Liver (tissue), 8 donors: ENCODE measurements at regions not wholly inside any gene's neighbourhood (a gene's known extent, or its start where the extent isn't known, plus 50 kb on each side); places are given as distances from the start of the nearest gene placed in this dataset.

Source experiments
- DNase-seq: peaks from one replicate; pipeline ENCODE4 v3.0.0-alpha.2; 2017; ENCODE audit warnings: low spot score
- H3K27ac ChIP-seq, 2 donors: one replicate each; pipeline ENCODE4 v1.7.0; 2013; ENCODE audit warnings: inconsistent platforms in 2 of 2, low read length in 2 of 2, control low read depth in 1 of 2, low read depth in 1 of 2, mild to moderate bottlenecking in 1 of 2
- H3K27me3 ChIP-seq, 4 donors: one replicate each; pipeline versions ENCODE4 v1.6.1 to v1.7.0; 2013; ENCODE audit warnings: low read length in 3 of 4, inconsistent platforms in 1 of 4, mild to moderate bottlenecking in 1 of 4, moderate library complexity in 1 of 4; ENCODE audit not compliant: control insufficient read depth in 4 of 4, insufficient read depth in 4 of 4
- H3K36me3 ChIP-seq, 4 donors: one replicate each; pipeline versions ENCODE4 v1.6.1 to v1.7.0; 2013; ENCODE audit warnings: low read length in 3 of 4, mild to moderate bottlenecking in 3 of 4, low read depth in 1 of 4, moderate library complexity in 1 of 4; ENCODE audit not compliant: control insufficient read depth in 4 of 4, insufficient read depth in 3 of 4
- H3K4me1 ChIP-seq, 4 donors: one replicate each; pipeline versions ENCODE4 v1.6.1 to v1.7.0; 2013; ENCODE audit warnings: low read length in 3 of 4, mild to moderate bottlenecking in 3 of 4, moderate library complexity in 1 of 4; ENCODE audit not compliant: control insufficient read depth in 4 of 4, insufficient read depth in 4 of 4
- H3K4me3 ChIP-seq, 3 donors: one replicate each; pipeline versions ENCODE4 v1.6.1 to v1.7.0; 2013; ENCODE audit warnings: low read length in 3 of 3, control low read depth in 1 of 3, low read depth in 1 of 3, mild to moderate bottlenecking in 1 of 3
- H3K9ac ChIP-seq, 2 donors: one replicate each; pipeline ENCODE4 v1.7.0; 2013; ENCODE audit warnings: low read length in 2 of 2, mild to moderate bottlenecking in 2 of 2, moderate library complexity in 2 of 2, control low read depth in 1 of 2, low read depth in 1 of 2
- H3K9me3 ChIP-seq, 4 donors: one replicate each; pipeline versions ENCODE4 v1.6.1 to v1.7.0; 2013; ENCODE audit warnings: low read length in 3 of 4; ENCODE audit not compliant: control insufficient read depth in 4 of 4
- ATF3 ChIP-seq: IDR thresholded peaks from 2 replicates; pipeline ENCODE4 v1.6.1; 2016; ENCODE audit warnings: antibody characterized with exemption
- FOXA1 ChIP-seq: IDR thresholded peaks from 2 replicates; pipeline ENCODE4 v1.6.1; 2016; ENCODE audit warnings: antibody characterized with exemption
- FOXA2 ChIP-seq: IDR thresholded peaks from 2 replicates; pipeline ENCODE4 v1.6.1; 2016; ENCODE audit warnings: antibody characterized with exemption
- JUND ChIP-seq, 2 donors: IDR thresholded peaks; 2 replicates each; pipeline ENCODE4 v1.6.1; 2016; ENCODE audit warnings: antibody characterized with exemption in 2 of 2
- NR2F2 ChIP-seq: IDR thresholded peaks from 2 replicates; pipeline ENCODE4 v1.6.1; 2016; ENCODE audit warnings: antibody characterized with exemption
- RAD21 ChIP-seq, 2 donors: IDR thresholded peaks; 2 replicates each; pipeline ENCODE4 v1.6.1; 2016; ENCODE audit warnings: antibody characterized with exemption in 2 of 2, mild to moderate bottlenecking in 2 of 2
- RXRA ChIP-seq, 2 donors: IDR thresholded peaks; 2 replicates each; pipeline ENCODE4 v1.6.1; 2017 to 2018; ENCODE audit warnings: antibody characterized with exemption in 2 of 2, mild to moderate bottlenecking in 1 of 2
- SP1 ChIP-seq: IDR thresholded peaks from 2 replicates; pipeline ENCODE4 v1.6.1; 2018; ENCODE audit warnings: antibody characterized with exemption, mild to moderate bottlenecking
- TAF1 ChIP-seq: conservative IDR thresholded peaks from 2 replicates; pipeline ENCODE4 v1.6.1; 2016; ENCODE audit warnings: antibody characterized with exemption, mild to moderate bottlenecking
- YY1 ChIP-seq: IDR thresholded peaks from 2 replicates; pipeline ENCODE4 v1.6.1; 2016; ENCODE audit warnings: antibody characterized with exemption, mild to moderate bottlenecking
- ZBTB33 ChIP-seq: IDR thresholded peaks from 2 replicates; pipeline ENCODE4 v1.6.1; 2016; ENCODE audit warnings: antibody characterized with exemption
- WGBS: extraction: QIAGEN DNeasy Blood & Tissue Kit; methylation state at CpG from one replicate; pipeline ENCODE4 v1.1.7; 2013; 5-methylcytosine and 5-hydroxymethylcytosine counted together
- TF ChIP-seq, protein P1 (sequence below): fragments of 150-350 bp; IDR thresholded peaks from 2 replicates; pipeline ENCODE4 v1.5.1; 2017; ENCODE audit warnings: improper control_type of control experiment, low read depth, low read length; ENCODE audit not compliant: missing input control
- TF ChIP-seq, protein P2 (sequence below): IDR thresholded peaks from 2 replicates; pipeline ENCODE4 v1.6.1; 2016; ENCODE audit warnings: antibody characterized with exemption
- donor health status: healthy.
- donor health status: healthy.
- donor health status: healthy.
- donor health status: healthy.
- donor health status: healthy.

GRCh38 chr14:37985826-37986470 is 221.8 kb upstream of the SSTR1 start:
- Histone ChIP-seq H3K9me3 (peaks cover 0 to 3% (median under 1%) of the 10 kb centered on the region in 4 donors), H3K27ac (no peak overlapping the region), H3K36me3 (no peaks in the 10 kb centered on the region), H3K27me3 (no peaks in the 10 kb centered on the region), H3K9ac (no peak overlapping the region), H3K4me3 (no peak overlapping the region), H3K4me1 (no peaks in the 10 kb centered on the region)
- no peak for DNase-seq
- TF ChIP-seq NR2F2 = no peak
- TF ChIP-seq YY1 = no peak
- TF ChIP-seq, protein P1, sequence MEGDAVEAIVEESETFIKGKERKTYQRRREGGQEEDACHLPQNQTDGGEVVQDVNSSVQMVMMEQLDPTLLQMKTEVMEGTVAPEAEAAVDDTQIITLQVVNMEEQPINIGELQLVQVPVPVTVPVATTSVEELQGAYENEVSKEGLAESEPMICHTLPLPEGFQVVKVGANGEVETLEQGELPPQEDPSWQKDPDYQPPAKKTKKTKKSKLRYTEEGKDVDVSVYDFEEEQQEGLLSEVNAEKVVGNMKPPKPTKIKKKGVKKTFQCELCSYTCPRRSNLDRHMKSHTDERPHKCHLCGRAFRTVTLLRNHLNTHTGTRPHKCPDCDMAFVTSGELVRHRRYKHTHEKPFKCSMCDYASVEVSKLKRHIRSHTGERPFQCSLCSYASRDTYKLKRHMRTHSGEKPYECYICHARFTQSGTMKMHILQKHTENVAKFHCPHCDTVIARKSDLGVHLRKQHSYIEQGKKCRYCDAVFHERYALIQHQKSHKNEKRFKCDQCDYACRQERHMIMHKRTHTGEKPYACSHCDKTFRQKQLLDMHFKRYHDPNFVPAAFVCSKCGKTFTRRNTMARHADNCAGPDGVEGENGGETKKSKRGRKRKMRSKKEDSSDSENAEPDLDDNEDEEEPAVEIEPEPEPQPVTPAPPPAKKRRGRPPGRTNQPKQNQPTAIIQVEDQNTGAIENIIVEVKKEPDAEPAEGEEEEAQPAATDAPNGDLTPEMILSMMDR = peak; percentile 80
- no peak for TF ChIP-seq ATF3
- peak; percentile 76 to 81 for TF ChIP-seq RAD21 (IDR thresholded peaks at IDR 0.05)
- no peak for TF ChIP-seq SP1
- TF ChIP-seq ZBTB33 = no peak
- TF ChIP-seq, protein P2, sequence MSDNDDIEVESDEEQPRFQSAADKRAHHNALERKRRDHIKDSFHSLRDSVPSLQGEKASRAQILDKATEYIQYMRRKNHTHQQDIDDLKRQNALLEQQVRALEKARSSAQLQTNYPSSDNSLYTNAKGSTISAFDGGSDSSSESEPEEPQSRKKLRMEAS = no peak
- TF ChIP-seq FOXA1 = no peak
- WGBS = 58% methylated on average over 2 of the region's 2 CpGs

DNA sequence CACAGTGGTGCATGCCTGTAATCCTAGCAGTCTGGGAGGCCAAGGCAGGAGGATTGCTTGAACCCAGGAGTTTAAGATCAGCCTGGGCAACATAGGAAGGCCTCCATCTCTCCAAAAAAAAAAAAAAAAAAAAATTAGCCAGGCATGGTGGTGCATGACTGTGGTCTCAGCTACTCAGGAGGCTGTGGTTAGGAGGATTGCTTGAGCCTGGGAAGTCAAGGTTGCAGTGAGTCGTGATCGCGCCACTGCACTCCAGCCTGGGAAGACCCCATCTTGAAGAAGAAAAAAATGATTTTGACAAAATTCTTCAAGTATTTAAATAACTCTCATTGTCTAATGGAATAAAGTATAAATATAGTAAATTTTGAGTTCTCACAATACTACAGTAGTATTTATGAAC is 219.2 kb upstream of the SSTR1 start:
- Histone ChIP-seq H3K4me3 (no peak overlapping the region), H3K27me3 (no peaks in the 10 kb centered on the region), H3K9me3 (no peaks in the 10 kb centered on the region), H3K27ac (no peak overlapping the region), H3K36me3 (no peaks in the 10 kb centered on the region), H3K9ac (no peak overlapping the region), H3K4me1 (no peaks in the 10 kb centered on the region)
- WGBS = 98% methylated on average over 3 of the region's 3 CpGs
- DNase-seq = no peak
- TF ChIP-seq RXRA (IDR thresholded peaks at IDR 0.05) (no peak), YY1 (no peak), JUND (IDR thresholded peaks at IDR 0.05) (no peak), TAF1 (no peak), NR2F2 (no peak), FOXA2 (no peak), ZBTB33 (no peak)
